Adipocyte (in vitro differentiated cells): ENCODE measurements at regions not wholly inside any gene's neighbourhood (a gene's known extent, or its start where the extent isn't known, plus 50 kb on each side); places are given as distances from the start of the nearest gene placed in this dataset.

Source experiments
- DNase-seq: peaks from one replicate; pipeline ENCODE4 v3.0.0-alpha.2; 2015; ENCODE audit warnings: low read depth
- H3K27me3 ChIP-seq: replicated peaks from 2 replicates; pipeline ENCODE4 v1.7.0; 2013; ENCODE audit warnings: mild to moderate bottlenecking, low read length, moderate library complexity; ENCODE audit not compliant: control insufficient read depth, insufficient read depth
- H3K36me3 ChIP-seq: 2 replicates; pipeline ENCODE4 v1.7.0; 2013; ENCODE audit warnings: low read length, mild to moderate bottlenecking, moderate library complexity; ENCODE audit not compliant: control insufficient read depth, insufficient read depth, severe bottlenecking
- H3K4me1 ChIP-seq: 2 replicates; pipeline ENCODE4 v1.7.0; 2013; ENCODE audit warnings: mild to moderate bottlenecking, low read length, moderate library complexity; ENCODE audit not compliant: control insufficient read depth, insufficient read depth
- H3K4me3 ChIP-seq: 2 replicates; pipeline ENCODE4 v1.7.0; 2013; ENCODE audit warnings: mild to moderate bottlenecking, low read length, moderate library complexity
- H3K9ac ChIP-seq: 2 replicates; pipeline ENCODE4 v1.7.0; 2013; ENCODE audit warnings: mild to moderate bottlenecking, low read length, moderate library complexity
- H3K9me3 ChIP-seq: 2 replicates; pipeline ENCODE4 v1.7.0; 2013; ENCODE audit warnings: mild to moderate bottlenecking, low read length, moderate library complexity; ENCODE audit not compliant: control insufficient read depth

GRCh38 chr18:10295751-10296150 is 158.7 kb upstream of the APCDD1 start:
- Histone ChIP-seq H3K4me1 (peaks cover 32% of the 10 kb centered on the region), H3K27me3 (no peaks in the 10 kb centered on the region), H3K36me3 (no peaks in the 10 kb centered on the region), H3K9ac (no peak overlapping the region), H3K9me3 (no peaks in the 10 kb centered on the region), H3K4me3 (no peak overlapping the region)
- DNase-seq: no peak

GRCh38 chr18:10296491-10296890 is 157.9 kb upstream of the APCDD1 start:
- no peak for DNase-seq
- Histone ChIP-seq H3K9ac (no peak overlapping the region), H3K27me3 (no peaks in the 10 kb centered on the region), H3K4me1 (peaks cover 25% of the 10 kb centered on the region), H3K4me3 (no peak overlapping the region), H3K36me3 (no peaks in the 10 kb centered on the region), H3K9me3 (no peaks in the 10 kb centered on the region)

- peaks cover 19% of the 10 kb centered on the region for H3K4me1 ChIP-seq
- H3K9me3 ChIP-seq: no peaks in the 10 kb centered on the region
- H3K4me3 ChIP-seq: no peak overlapping the region
- H3K27me3 ChIP-seq: no peaks in the 10 kb centered on the region
- H3K36me3 ChIP-seq: no peaks in the 10 kb centered on the region
- DNase-seq: no peak
- no peak overlapping the region for H3K9ac ChIP-seq
Measured at GRCh38 chr18:10297086-10297485, 157.3 kb upstream of the APCDD1 start.

- no peak for DNase-seq
- H3K9ac ChIP-seq: no peak overlapping the region
Measured at GRCh38 chr18:10298346-10298745, 156.1 kb upstream of the APCDD1 start.

GRCh38 chr18:10299643-10300042 is 154.8 kb upstream of the APCDD1 start:
- Histone ChIP-seq H3K4me3 (no peak overlapping the region), H3K9ac (no peak overlapping the region), H3K9me3 (no peaks in the 10 kb centered on the region), H3K27me3 (no peaks in the 10 kb centered on the region), H3K4me1 (peaks cover 24% of the 10 kb centered on the region), H3K36me3 (no peaks in the 10 kb centered on the region)
- DNase-seq: no peak

More at GRCh38 chr18:10298346-10298745, 156.1 kb upstream of the APCDD1 start:
- Histone ChIP-seq H3K27me3 (no peaks in the 10 kb centered on the region), H3K9me3 (no peaks in the 10 kb centered on the region), H3K36me3 (no peaks in the 10 kb centered on the region), H3K4me3 (no peak overlapping the region), H3K4me1 (peaks cover 13% of the 10 kb centered on the region)

- H3K9me3 ChIP-seq: no peaks in the 10 kb centered on the region
- H3K27me3 ChIP-seq: no peaks in the 10 kb centered on the region
- H3K36me3 ChIP-seq: no peaks in the 10 kb centered on the region
- DNase-seq: no peak
- H3K4me3 ChIP-seq: no peak overlapping the region
- no peak overlapping the region for H3K9ac ChIP-seq
- peaks cover 32% of the 10 kb centered on the region for H3K4me1 ChIP-seq
Measured at GRCh38 chr18:10300739-10301138, 153.7 kb upstream of the APCDD1 start.

GRCh38 chr18:10301831-10302483 is 152.5 kb upstream of the APCDD1 start:
- no peaks in the 10 kb centered on the region for H3K27me3 ChIP-seq
- DNase-seq: no peak
- no peaks in the 10 kb centered on the region for H3K9me3 ChIP-seq
- H3K9ac ChIP-seq: no peak overlapping the region
- H3K4me3 ChIP-seq: no peak overlapping the region
- peaks cover 32% of the 10 kb centered on the region for H3K4me1 ChIP-seq
- H3K36me3 ChIP-seq: no peaks in the 10 kb centered on the region

GRCh38 chr18:10303171-10303570 is 151.3 kb upstream of the APCDD1 start:
- no peaks in the 10 kb centered on the region for H3K27me3 ChIP-seq
- DNase-seq: no peak
- H3K4me3 ChIP-seq: no peak overlapping the region
- H3K9ac ChIP-seq: no peak overlapping the region
- no peaks in the 10 kb centered on the region for H3K36me3 ChIP-seq
- peaks cover 32% of the 10 kb centered on the region for H3K4me1 ChIP-seq
- H3K9me3 ChIP-seq: no peaks in the 10 kb centered on the region

GRCh38 chr18:10304853-10305252 is 149.6 kb upstream of the APCDD1 start:
- Histone ChIP-seq H3K4me3 (peak overlapping the region; percentile 2), H3K27me3 (no peaks in the 10 kb centered on the region), H3K36me3 (no peaks in the 10 kb centered on the region), H3K4me1 (peaks cover 21% of the 10 kb centered on the region), H3K9me3 (no peaks in the 10 kb centered on the region), H3K9ac (peak overlapping the region; percentile 47)
- peak; percentile 82 for DNase-seq

- Histone ChIP-seq H3K27me3 (no peaks in the 10 kb centered on the region), H3K4me1 (peaks cover 19% of the 10 kb centered on the region), H3K4me3 (no peak overlapping the region), H3K9me3 (no peaks in the 10 kb centered on the region), H3K9ac (no peak overlapping the region), H3K36me3 (no peaks in the 10 kb centered on the region)
- DNase-seq: no peak
Measured at GRCh38 chr18:10306779-10307178, 147.7 kb upstream of the APCDD1 start.

- no peak overlapping the region for H3K9ac ChIP-seq
- no peaks in the 10 kb centered on the region for H3K9me3 ChIP-seq
- H3K4me1 ChIP-seq: peaks cover 19% of the 10 kb centered on the region
- H3K36me3 ChIP-seq: no peaks in the 10 kb centered on the region
- no peak overlapping the region for H3K4me3 ChIP-seq
- H3K27me3 ChIP-seq: no peaks in the 10 kb centered on the region
- DNase-seq: no peak
Measured at GRCh38 chr18:10308154-10308553, 146.3 kb upstream of the APCDD1 start.

- no peaks in the 10 kb centered on the region for H3K4me1 ChIP-seq
- no peak overlapping the region for H3K9ac ChIP-seq
- H3K4me3 ChIP-seq: no peak overlapping the region
- H3K9me3 ChIP-seq: no peaks in the 10 kb centered on the region
- no peaks in the 10 kb centered on the region for H3K36me3 ChIP-seq
- H3K27me3 ChIP-seq: no peaks in the 10 kb centered on the region
- no peak for DNase-seq
Measured at GRCh38 chr18:10310626-10311025, 143.8 kb upstream of the APCDD1 start.
